Mesendoderm (in vitro differentiated cells): ENCODE measurements at regions not wholly inside any gene's neighbourhood (a gene's known extent, or its start where the extent isn't known, plus 50 kb on each side); places are given as distances from the start of the nearest gene placed in this dataset.

Experiments
- DNase-seq: peaks from one replicate; pipeline ENCODE4 v3.0.0; 2013
- H2AK5ac ChIP-seq: 2 replicates; pipeline ENCODE4 v1.6.1; 2013; ENCODE audit warnings: low read length, inconsistent platforms
- H2BK120ac ChIP-seq: 2 replicates; pipeline ENCODE4 v1.6.1; 2013; ENCODE audit warnings: low read depth, mild to moderate bottlenecking, low read length, moderate library complexity, mixed read lengths
- H2BK15ac ChIP-seq: replicated peaks from 2 replicates; pipeline ENCODE4 v1.6.1; 2013; ENCODE audit warnings: low read depth, mild to moderate bottlenecking, moderate library complexity
- H2BK5ac ChIP-seq: 2 replicates; pipeline ENCODE4 v1.6.1; 2013; ENCODE audit warnings: low read length, inconsistent platforms
- H3K18ac ChIP-seq: 2 replicates; pipeline ENCODE4 v1.6.1; 2013; ENCODE audit warnings: mild to moderate bottlenecking, low read length, mixed read lengths
- H3K23ac ChIP-seq: one replicate; pipeline ENCODE4 v1.6.1; 2013; ENCODE audit warnings: low read length
- H3K27ac ChIP-seq: 2 replicates; pipeline ENCODE4 v1.5.1; 2013; ENCODE audit warnings: low read depth, mild to moderate bottlenecking, inconsistent platforms, low read length, moderate library complexity
- H3K27me3 ChIP-seq: 2 replicates; pipeline ENCODE4 v1.6.1; 2013; ENCODE audit warnings: low read length, control low read depth, mild to moderate bottlenecking, inconsistent platforms; ENCODE audit not compliant: insufficient read depth, poor library complexity
- H3K36me3 ChIP-seq: 2 replicates; pipeline ENCODE4 v1.6.1; 2013; ENCODE audit warnings: low read length, inconsistent platforms; ENCODE audit not compliant: control insufficient read depth, insufficient read depth
- H3K4ac ChIP-seq: one replicate; pipeline ENCODE4 v1.6.1; 2013; ENCODE audit warnings: low read depth, mild to moderate bottlenecking, low read length, moderate library complexity
- H3K4me1 ChIP-seq: 2 replicates; pipeline ENCODE4 v1.6.1; 2013; ENCODE audit warnings: low read depth, low read length, inconsistent platforms; ENCODE audit not compliant: control insufficient read depth
- H3K4me2 ChIP-seq: 2 replicates; pipeline ENCODE4 v1.6.1; 2013; ENCODE audit warnings: low read length
- H3K4me3 ChIP-seq: 2 replicates; pipeline ENCODE4 v1.5.1; 2013; ENCODE audit warnings: mild to moderate bottlenecking, low read length
- H3K56ac ChIP-seq: one replicate; pipeline ENCODE4 v1.6.1; 2013; ENCODE audit warnings: low read length
- H3K79me1 ChIP-seq: 2 replicates; pipeline ENCODE4 v1.6.1; 2013; ENCODE audit warnings: low read length, inconsistent platforms
- H3K79me2 ChIP-seq: 2 replicates; pipeline ENCODE4 v1.6.1; 2013; ENCODE audit warnings: mild to moderate bottlenecking, low read length; ENCODE audit not compliant: control insufficient read depth, insufficient read depth
- H3K9ac ChIP-seq: 2 replicates; pipeline ENCODE4 v1.6.1; 2013; ENCODE audit warnings: low read length, inconsistent platforms
- H4K5ac ChIP-seq: one replicate; pipeline ENCODE4 v1.6.1; 2013; ENCODE audit warnings: low read length
- H4K8ac ChIP-seq: one replicate; pipeline ENCODE4 v1.6.1; 2013; ENCODE audit warnings: low read depth, mild to moderate bottlenecking, control low read depth, low read length, moderate library complexity
- WGBS: extraction: QIAGEN DNeasy Blood & Tissue Kit; methylation state at CpG from one replicate; pipeline ENCODE4 v1.1.7; 2013; ENCODE audit warnings: low lambda C conversion rate, missing lambda C conversion rate; ENCODE audit not compliant: insufficient coverage; ENCODE audit errors: extremely low coverage; 5-methylcytosine and 5-hydroxymethylcytosine counted together

GRCh38 chr16:79267146-79267545 lies 333.4 kb downstream of the MAF start:
- H3K79me2 ChIP-seq: no peaks in the 10 kb centered on the region
- H3K27ac ChIP-seq: no peak overlapping the region
- no peak overlapping the region for H2AK5ac ChIP-seq
- H3K9ac ChIP-seq: no peak overlapping the region
- no peak overlapping the region for H2BK120ac ChIP-seq
- DNase-seq: no peak
- no peak overlapping the region for H3K4me3 ChIP-seq
- no peak overlapping the region for H3K56ac ChIP-seq
- no peak overlapping the region for H2BK15ac ChIP-seq
- H2BK5ac ChIP-seq: no peak overlapping the region
- H3K18ac ChIP-seq: no peak overlapping the region
- H3K4me1 ChIP-seq: no peaks in the 10 kb centered on the region
- no peak overlapping the region for H3K4ac ChIP-seq
- H3K4me2 ChIP-seq: no peak overlapping the region
- 100% methylated on average over 2 of the region's 6 CpGs for WGBS
- H3K79me1 ChIP-seq: no peaks in the 10 kb centered on the region
- no peaks in the 10 kb centered on the region for H3K27me3 ChIP-seq
- no peak overlapping the region for H3K23ac ChIP-seq
- no peak overlapping the region for H4K8ac ChIP-seq
- no peaks in the 10 kb centered on the region for H3K36me3 ChIP-seq
- no peak overlapping the region for H4K5ac ChIP-seq

DNA sequence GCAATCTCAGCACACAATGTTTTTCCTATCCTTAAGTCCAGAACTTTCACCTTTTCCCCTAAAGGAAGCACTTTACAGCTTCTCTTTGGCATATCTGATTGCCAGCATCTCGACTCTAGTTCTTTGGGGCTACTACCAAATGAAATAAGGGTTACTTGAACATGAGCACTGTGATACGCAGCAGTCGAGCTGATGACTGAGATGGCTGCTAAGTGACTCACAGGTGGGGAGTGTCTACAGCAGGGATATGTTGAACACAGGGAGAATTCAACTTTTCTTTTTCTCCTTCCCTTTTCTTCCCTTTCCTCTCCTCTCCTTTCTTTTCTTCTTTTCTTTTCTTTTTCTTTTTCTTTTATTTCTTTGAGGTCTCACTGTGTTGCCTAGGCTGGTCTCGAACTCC lies 334.8 kb downstream of the MAF start:
- no peak overlapping the region for H3K4me3 ChIP-seq
- H2BK15ac ChIP-seq: no peak overlapping the region
- H3K27ac ChIP-seq: no peak overlapping the region
- no peak overlapping the region for H2BK5ac ChIP-seq
- H3K79me1 ChIP-seq: no peaks in the 10 kb centered on the region
- DNase-seq: no peak
- no peaks in the 10 kb centered on the region for H3K79me2 ChIP-seq
- H3K4me1 ChIP-seq: no peaks in the 10 kb centered on the region
- no peak overlapping the region for H4K5ac ChIP-seq
- no peak overlapping the region for H4K8ac ChIP-seq
- H3K18ac ChIP-seq: no peak overlapping the region
- no CpG with 5 or more reads among the region's 4 CpGs for WGBS
- no peaks in the 10 kb centered on the region for H3K36me3 ChIP-seq
- H3K4me2 ChIP-seq: no peak overlapping the region
- H3K23ac ChIP-seq: no peak overlapping the region
- H3K4ac ChIP-seq: no peak overlapping the region
- no peak overlapping the region for H2BK120ac ChIP-seq
- no peak overlapping the region for H2AK5ac ChIP-seq
- no peak overlapping the region for H3K56ac ChIP-seq
- no peak overlapping the region for H3K9ac ChIP-seq
- no peaks in the 10 kb centered on the region for H3K27me3 ChIP-seq

DNA sequence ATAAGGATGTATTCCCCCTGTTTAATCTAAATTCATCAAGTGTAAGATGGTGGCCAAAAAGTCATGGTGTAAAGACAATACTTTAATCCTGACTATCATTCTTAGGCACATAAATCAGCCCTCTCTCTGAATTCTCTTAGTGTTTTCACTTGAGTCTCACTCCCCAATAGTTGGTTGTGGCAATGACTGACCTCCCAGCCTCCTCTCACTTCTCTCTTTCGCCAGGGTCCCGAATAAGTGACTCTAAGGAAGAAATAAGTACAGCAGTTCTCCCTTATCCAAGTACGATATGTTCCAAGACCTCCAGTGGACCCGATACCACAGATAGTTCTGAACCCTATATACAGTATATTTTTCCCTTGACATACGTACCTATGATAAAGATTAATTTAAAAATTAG lies 335.3 kb downstream of the MAF start:
- Histone ChIP-seq H3K4me1 (no peaks in the 10 kb centered on the region), H3K27me3 (no peaks in the 10 kb centered on the region), H3K9ac (no peak overlapping the region), H2BK15ac (no peak overlapping the region), H3K4me3 (no peak overlapping the region), H3K18ac (no peak overlapping the region), H2AK5ac (no peak overlapping the region), H2BK5ac (no peak overlapping the region), H3K4ac (no peak overlapping the region), H3K56ac (no peak overlapping the region), H3K23ac (no peak overlapping the region), H4K8ac (no peak overlapping the region), H3K4me2 (no peak overlapping the region), H3K36me3 (no peaks in the 10 kb centered on the region), H3K79me2 (no peaks in the 10 kb centered on the region), H3K27ac (no peak overlapping the region), H4K5ac (no peak overlapping the region), H2BK120ac (no peak overlapping the region), H3K79me1 (no peaks in the 10 kb centered on the region)
- no peak for DNase-seq
- no CpG with 5 or more reads among the region's 5 CpGs for WGBS

DNA sequence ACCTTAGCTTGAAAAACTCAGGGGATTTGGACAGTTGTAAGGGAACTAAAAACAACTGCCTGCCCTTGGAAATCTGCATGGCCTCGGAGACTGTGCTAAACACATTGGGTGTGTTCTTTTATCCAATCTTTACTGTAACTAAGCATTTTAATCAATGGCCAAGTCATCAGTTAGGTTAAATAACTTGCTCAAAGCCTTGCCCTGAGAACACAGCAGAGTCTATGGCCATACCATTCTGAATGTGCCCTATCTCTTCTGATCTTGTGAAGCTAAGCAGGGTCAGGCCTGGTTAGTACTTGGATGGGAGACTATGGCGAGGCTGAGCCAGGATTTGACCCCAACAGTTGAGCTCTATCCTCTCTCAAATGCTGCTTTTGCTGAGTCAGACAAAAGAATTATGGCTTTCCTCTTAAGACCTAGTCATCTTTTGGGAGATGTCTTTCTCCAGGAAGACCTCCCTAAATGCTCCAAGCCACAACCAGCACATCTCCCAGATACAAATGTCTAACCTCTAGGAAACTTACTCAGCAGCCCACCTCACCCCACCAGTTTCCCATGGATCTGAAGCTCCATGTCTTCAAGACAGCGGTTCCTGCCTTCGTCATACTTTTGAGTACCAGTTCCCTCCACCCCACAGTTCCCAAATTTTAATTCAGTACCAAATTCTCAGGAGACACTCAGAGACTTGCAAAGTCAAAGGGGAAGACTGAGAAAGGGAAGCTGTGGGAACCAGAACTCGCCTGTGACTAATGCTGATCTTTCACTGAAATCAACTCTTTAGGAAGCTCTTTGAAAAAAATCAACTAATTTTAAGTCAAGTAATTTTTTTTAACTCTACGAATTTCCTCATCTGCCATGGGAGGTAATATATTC lies 336.1 kb downstream of the MAF start:
- H3K9ac ChIP-seq: no peak overlapping the region
- H2BK5ac ChIP-seq: no peak overlapping the region
- WGBS: no CpG with 5 or more reads among the region's 6 CpGs
- H2BK120ac ChIP-seq: no peak overlapping the region
- no peak overlapping the region for H3K4ac ChIP-seq
- H3K36me3 ChIP-seq: no peaks in the 10 kb centered on the region
- H2BK15ac ChIP-seq: no peak overlapping the region
- H3K4me1 ChIP-seq: no peaks in the 10 kb centered on the region
- H3K56ac ChIP-seq: no peak overlapping the region
- no peak overlapping the region for H2AK5ac ChIP-seq
- no peaks in the 10 kb centered on the region for H3K79me2 ChIP-seq
- no peaks in the 10 kb centered on the region for H3K79me1 ChIP-seq
- H3K27me3 ChIP-seq: no peaks in the 10 kb centered on the region
- H3K4me2 ChIP-seq: no peak overlapping the region
- H4K5ac ChIP-seq: no peak overlapping the region
- H3K4me3 ChIP-seq: no peak overlapping the region
- DNase-seq: peak; percentile 30
- no peak overlapping the region for H4K8ac ChIP-seq
- no peak overlapping the region for H3K23ac ChIP-seq
- H3K27ac ChIP-seq: no peak overlapping the region
- H3K18ac ChIP-seq: no peak overlapping the region

DNA sequence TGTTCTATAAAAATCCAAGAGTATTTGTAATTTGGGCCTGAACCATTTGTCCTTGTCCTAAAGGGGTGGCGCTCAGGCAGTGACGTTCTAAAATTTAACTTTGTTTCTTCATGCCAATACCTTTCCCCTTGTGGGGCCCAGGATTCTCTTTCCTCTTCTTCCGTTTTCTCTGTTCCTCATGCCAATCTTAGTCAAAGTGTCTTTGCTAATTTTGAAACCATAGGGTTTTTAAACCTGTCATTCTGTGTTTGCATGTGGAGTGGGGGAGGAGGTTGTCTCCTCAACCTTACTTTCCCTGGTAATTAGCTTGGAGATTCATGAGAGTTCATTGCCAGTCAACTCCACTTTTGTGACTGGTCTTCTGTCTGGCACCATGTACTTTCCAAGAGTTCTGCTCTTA lies 337.1 kb downstream of the MAF start:
- no peak overlapping the region for H3K9ac ChIP-seq
- no peaks in the 10 kb centered on the region for H3K4me1 ChIP-seq
- no peak overlapping the region for H3K23ac ChIP-seq
- no peak overlapping the region for H2BK120ac ChIP-seq
- H3K27me3 ChIP-seq: no peaks in the 10 kb centered on the region
- H4K8ac ChIP-seq: no peak overlapping the region
- no peaks in the 10 kb centered on the region for H3K36me3 ChIP-seq
- WGBS: no CpG with 5 or more reads among the region's 3 CpGs
- DNase-seq: no peak
- H3K4me3 ChIP-seq: no peak overlapping the region
- no peaks in the 10 kb centered on the region for H3K79me1 ChIP-seq
- H3K4ac ChIP-seq: no peak overlapping the region
- no peak overlapping the region for H3K56ac ChIP-seq
- H2BK15ac ChIP-seq: no peak overlapping the region
- no peak overlapping the region for H2BK5ac ChIP-seq
- no peak overlapping the region for H3K4me2 ChIP-seq
- H2AK5ac ChIP-seq: no peak overlapping the region
- H3K18ac ChIP-seq: no peak overlapping the region
- H4K5ac ChIP-seq: no peak overlapping the region
- H3K27ac ChIP-seq: no peak overlapping the region
- no peaks in the 10 kb centered on the region for H3K79me2 ChIP-seq
